Testis (tissue), 2 donors: ENCODE measurements at regions not wholly inside any gene's neighbourhood (a gene's known extent, or its start where the extent isn't known, plus 50 kb on each side); places are given as distances from the start of the nearest gene placed in this dataset.

Source experiments
- POLR2A ChIP-seq: fragments of 450-650 bp; IDR thresholded peaks from one replicate; pipeline ENCODE4 v1.6.1; 2017; ENCODE audit warnings: antibody characterized with exemption, mild to moderate bottlenecking, moderate library complexity
- TF ChIP-seq, protein P1 (sequence below), 3 experiments: fragments of 450-650 bp in 2 of 3; fragments of 200-600 bp in 1 of 3; sonication (generic) in 1 of 3; IDR thresholded peaks; one replicate each; pipeline ENCODE4 v1.5.1; 2016 to 2019; ENCODE audit warnings: antibody characterized with exemption in 3 of 3, mild to moderate bottlenecking in 2 of 3, moderate library complexity in 1 of 3

DNA sequence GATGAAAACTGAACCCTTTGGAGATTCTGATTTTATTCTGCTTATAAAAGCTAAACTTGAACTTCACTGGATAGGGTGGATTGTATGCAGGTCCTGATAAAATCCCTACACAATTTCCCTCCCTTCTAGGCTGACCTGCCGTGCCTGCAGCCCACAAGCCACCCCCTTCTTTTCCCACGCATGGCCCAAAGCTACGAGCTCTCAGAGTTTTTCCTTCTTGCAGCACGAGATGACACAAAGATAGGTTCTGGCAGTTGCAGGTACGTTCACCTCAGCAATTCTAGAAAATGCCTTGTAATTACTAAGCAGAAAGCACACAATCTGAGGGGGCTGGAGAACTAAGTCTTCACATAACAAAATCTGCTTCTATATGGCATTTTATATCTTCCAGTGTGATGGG is 110.6 kb upstream of the ATP8B1 start:
- TF ChIP-seq, protein P1, sequence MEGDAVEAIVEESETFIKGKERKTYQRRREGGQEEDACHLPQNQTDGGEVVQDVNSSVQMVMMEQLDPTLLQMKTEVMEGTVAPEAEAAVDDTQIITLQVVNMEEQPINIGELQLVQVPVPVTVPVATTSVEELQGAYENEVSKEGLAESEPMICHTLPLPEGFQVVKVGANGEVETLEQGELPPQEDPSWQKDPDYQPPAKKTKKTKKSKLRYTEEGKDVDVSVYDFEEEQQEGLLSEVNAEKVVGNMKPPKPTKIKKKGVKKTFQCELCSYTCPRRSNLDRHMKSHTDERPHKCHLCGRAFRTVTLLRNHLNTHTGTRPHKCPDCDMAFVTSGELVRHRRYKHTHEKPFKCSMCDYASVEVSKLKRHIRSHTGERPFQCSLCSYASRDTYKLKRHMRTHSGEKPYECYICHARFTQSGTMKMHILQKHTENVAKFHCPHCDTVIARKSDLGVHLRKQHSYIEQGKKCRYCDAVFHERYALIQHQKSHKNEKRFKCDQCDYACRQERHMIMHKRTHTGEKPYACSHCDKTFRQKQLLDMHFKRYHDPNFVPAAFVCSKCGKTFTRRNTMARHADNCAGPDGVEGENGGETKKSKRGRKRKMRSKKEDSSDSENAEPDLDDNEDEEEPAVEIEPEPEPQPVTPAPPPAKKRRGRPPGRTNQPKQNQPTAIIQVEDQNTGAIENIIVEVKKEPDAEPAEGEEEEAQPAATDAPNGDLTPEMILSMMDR (IDR thresholded peaks at IDR 0.05) = no peak
- no peak for TF ChIP-seq POLR2A
